ENCODE measurements at regions not wholly inside any gene's neighbourhood (a gene's known extent, or its start where the extent isn't known, plus 50 kb on each side); places are given as distances from the start of the nearest gene placed in this dataset.

GRCh38 chr1:79371802-79372201, 365.3 kb upstream of the ADGRL4 start:
- H3K27ac ChIP-seq: no peak overlapping the region
- TF ChIP-seq, protein P1, sequence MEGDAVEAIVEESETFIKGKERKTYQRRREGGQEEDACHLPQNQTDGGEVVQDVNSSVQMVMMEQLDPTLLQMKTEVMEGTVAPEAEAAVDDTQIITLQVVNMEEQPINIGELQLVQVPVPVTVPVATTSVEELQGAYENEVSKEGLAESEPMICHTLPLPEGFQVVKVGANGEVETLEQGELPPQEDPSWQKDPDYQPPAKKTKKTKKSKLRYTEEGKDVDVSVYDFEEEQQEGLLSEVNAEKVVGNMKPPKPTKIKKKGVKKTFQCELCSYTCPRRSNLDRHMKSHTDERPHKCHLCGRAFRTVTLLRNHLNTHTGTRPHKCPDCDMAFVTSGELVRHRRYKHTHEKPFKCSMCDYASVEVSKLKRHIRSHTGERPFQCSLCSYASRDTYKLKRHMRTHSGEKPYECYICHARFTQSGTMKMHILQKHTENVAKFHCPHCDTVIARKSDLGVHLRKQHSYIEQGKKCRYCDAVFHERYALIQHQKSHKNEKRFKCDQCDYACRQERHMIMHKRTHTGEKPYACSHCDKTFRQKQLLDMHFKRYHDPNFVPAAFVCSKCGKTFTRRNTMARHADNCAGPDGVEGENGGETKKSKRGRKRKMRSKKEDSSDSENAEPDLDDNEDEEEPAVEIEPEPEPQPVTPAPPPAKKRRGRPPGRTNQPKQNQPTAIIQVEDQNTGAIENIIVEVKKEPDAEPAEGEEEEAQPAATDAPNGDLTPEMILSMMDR (conservative IDR thresholded peaks at IDR 0.05): no peak

- TF ChIP-seq, protein P1 (conservative IDR thresholded peaks at IDR 0.05): no peak
Observed at GRCh38 chr1:79369091-79369490, 362.6 kb upstream of the ADGRL4 start.

DNA sequence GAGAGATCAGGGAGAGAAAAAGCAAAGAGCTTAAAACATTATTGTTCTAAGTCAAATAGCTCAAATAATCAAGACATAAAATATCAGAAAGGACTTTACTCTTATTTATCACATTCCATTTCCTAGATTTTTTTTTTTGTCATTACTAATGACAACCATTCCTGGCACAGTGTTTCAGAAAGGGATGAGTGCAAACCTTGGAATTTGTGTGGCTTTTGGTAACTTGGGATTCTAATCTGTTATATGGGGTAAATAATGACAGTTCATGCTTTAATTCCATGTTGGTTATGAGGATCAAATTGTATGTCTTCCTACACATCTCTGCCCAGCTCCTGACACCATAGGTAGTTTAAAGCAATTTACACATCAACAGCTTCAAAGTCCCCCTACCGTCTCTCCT, 358.4 kb upstream of the ADGRL4 start:
- TF ChIP-seq, protein P1 (conservative IDR thresholded peaks at IDR 0.05): no peak
- H3K27ac ChIP-seq: no peak overlapping the region

More at GRCh38 chr1:79369091-79369490, 362.6 kb upstream of the ADGRL4 start:
- H3K27ac ChIP-seq: no peak overlapping the region

DNA sequence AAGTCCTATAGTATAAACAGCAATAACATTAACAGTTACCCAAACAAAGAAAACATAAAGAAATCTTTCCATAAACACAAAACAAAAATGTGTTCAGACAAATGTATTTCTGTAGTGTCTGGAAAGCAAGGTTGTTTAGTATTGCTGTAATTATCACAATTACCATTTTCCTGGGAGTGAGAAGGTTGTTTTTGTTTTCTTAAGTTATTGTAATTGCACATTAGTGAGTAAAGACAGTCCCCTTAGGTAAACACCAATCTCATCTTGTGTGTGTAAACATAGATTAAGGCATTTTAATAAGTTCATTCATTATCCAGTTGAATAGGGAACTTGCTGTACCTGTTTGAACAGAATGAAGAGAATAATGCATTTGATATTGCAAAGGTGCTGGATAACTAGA, 356.9 kb upstream of the ADGRL4 start:
- TF ChIP-seq, protein P1 (conservative IDR thresholded peaks at IDR 0.05): no peak
- H3K27ac ChIP-seq: peak overlapping the region; percentile 33

DNA sequence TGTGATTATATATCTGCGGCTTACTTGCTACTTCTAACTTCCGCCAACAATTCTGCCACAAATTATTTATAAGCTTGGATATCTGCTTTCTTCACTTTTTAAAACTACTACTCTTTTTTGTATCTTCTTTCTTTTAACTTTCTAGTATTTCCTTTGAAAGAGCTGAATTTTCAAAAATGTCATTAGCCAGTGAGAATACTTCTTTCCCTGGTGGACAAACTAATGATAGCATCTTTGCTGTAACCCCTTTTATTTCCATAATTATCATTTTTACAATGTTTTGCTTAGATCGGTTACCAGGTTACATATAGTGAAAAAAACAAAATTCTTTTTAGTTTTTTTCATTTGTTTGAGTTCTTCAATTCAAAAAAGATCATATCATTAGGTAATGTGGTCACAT, 355.9 kb upstream of the ADGRL4 start:
- TF ChIP-seq, protein P1 (conservative IDR thresholded peaks at IDR 0.05): no peak
- no peak overlapping the region for H3K27ac ChIP-seq

DNA sequence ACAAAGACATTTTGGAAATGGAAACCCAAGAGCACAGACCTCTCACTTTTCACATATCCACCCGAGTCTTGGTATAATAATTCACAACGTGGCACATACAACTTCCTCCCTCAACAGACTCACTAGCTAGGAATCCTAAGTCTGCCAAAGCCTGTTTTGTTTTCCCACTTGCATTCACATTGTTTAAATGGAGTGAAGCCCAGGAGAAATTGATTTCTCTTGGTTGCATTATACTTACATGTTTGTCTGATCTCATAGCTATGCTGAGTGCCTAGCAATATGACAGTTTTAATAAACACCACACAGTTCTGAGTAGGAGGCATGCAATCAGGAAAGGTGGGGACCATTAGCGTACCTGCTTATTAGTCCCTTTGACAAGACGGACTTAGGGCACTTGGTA, 348.6 kb upstream of the ADGRL4 start:
- H3K27ac ChIP-seq: no peak overlapping the region
- TF ChIP-seq, protein P1 (conservative IDR thresholded peaks at IDR 0.05): no peak

- no peak overlapping the region for H3K27ac ChIP-seq
- TF ChIP-seq, protein P1 (conservative IDR thresholded peaks at IDR 0.05): peak; percentile 73
Observed at GRCh38 chr1:79353224-79353623, 346.7 kb upstream of the ADGRL4 start.

DNA sequence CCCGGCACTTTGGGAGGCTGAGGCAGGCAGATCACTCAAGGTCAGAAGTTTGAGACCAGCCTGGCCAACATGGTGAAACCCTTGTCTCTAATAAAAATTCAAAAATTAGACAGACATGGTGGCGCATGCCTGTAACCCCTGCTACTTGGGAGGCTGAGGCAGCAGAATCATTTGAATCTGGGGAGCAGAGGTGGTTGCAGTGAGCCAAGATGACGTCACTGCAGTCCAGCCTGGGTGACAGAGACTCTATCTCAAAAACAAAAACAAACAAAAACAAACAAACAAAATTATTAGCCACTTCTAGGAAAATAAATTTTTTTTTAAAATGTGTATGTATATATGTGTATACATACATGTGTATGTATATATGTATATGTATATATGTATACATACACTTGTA, 320.3 kb upstream of the ADGRL4 start:
- TF ChIP-seq, protein P1 (conservative IDR thresholded peaks at IDR 0.05): no peak
- H3K27ac ChIP-seq: no peak overlapping the region
